ENCODE measurements at regions not wholly inside any gene's neighbourhood (a gene's known extent, or its start where the extent isn't known, plus 50 kb on each side); places are given as distances from the start of the nearest gene placed in this dataset.
"Not testable (repeated sequence)": the region's sequence is repeated elsewhere in the genome, so short reads cannot be mapped to it uniquely, and the experiment has no call there.

GRCh38 chrY:3319988-3320387 is 258.9 kb upstream of the TGIF2LY start:
- dilution Hi-C loops (cut with MboI; ENCODE audit: extremely low pct_ligation_motif_present, low sequenced_read_pairs); POLR2A ChIA-PET: not testable (repeated sequence)
- peak; percentile 61 for FAIRE-seq

GRCh38 chrY:3367535-3367934 is 211.3 kb upstream of the TGIF2LY start:
- H3K27me3 ChIP-seq (ENCODE audit: control insufficient read depth in 2 of 2, insufficient read depth in 2 of 2, low read length in 2 of 2); H3K4me3 ChIP-seq (replicated peaks in 1 of 3; ENCODE audit: insufficient read depth in 1 of 3, low read depth in 1 of 3, low read length in 3 of 3); H3K4me1 ChIP-seq (ENCODE audit: control insufficient read depth, extremely low read depth, insufficient read depth, low read length); H3K36me3 ChIP-seq (ENCODE audit: control insufficient read depth in 2 of 2, extremely low read depth in 1 of 2, insufficient read depth in 2 of 2, low read length in 2 of 2); DNase-seq (ENCODE audit: low read depth, low spot score); H3K9me1 ChIP-seq (replicated peaks; ENCODE audit: control insufficient read depth, extremely low read depth, insufficient read depth, low read length); H2AFZ ChIP-seq (ENCODE audit: low read depth, low read length); H3K4me2 ChIP-seq (ENCODE audit: insufficient read depth, low read length); H3K27ac ChIP-seq (ENCODE audit: insufficient read depth, low read depth, low read length); BruUV-seq (replicated peaks); H3K9me3 ChIP-seq (replicated peaks; ENCODE audit: control insufficient read depth, insufficient read depth, low read length); CTCF ChIA-PET; dilution Hi-C loops (cut with MboI; ENCODE audit: extremely low pct_ligation_motif_present, low sequenced_read_pairs); intact Hi-C loops (cut with micrococcal nuclease); H4K20me1 ChIP-seq (replicated peaks; ENCODE audit: control insufficient read depth, extremely low read depth, insufficient read depth, low read length); POLR2A ChIA-PET; H3K9ac ChIP-seq (replicated peaks; ENCODE audit: extremely low read depth, insufficient read depth, low read length); H3K79me2 ChIP-seq (ENCODE audit: control insufficient read depth, insufficient read depth, low read length): not testable (repeated sequence)
- peak; percentile 55 for FAIRE-seq

More at GRCh38 chrY:3319988-3320387, 258.9 kb upstream of the TGIF2LY start:
- H3K9me3 ChIP-seq (replicated peaks; ENCODE audit: control insufficient read depth, insufficient read depth, low read length); H3K4me2 ChIP-seq (ENCODE audit: insufficient read depth, low read length); H3K27ac ChIP-seq (ENCODE audit: insufficient read depth, low read depth, low read length); H2AFZ ChIP-seq (ENCODE audit: low read depth, low read length); H3K79me2 ChIP-seq (ENCODE audit: control insufficient read depth, insufficient read depth, low read length); H3K4me1 ChIP-seq (ENCODE audit: control insufficient read depth, extremely low read depth, insufficient read depth, low read length); H3K36me3 ChIP-seq (ENCODE audit: control insufficient read depth in 2 of 2, extremely low read depth in 1 of 2, insufficient read depth in 2 of 2, low read length in 2 of 2); H3K9me1 ChIP-seq (replicated peaks; ENCODE audit: control insufficient read depth, extremely low read depth, insufficient read depth, low read length); intact Hi-C loops (cut with micrococcal nuclease); H4K20me1 ChIP-seq (replicated peaks; ENCODE audit: control insufficient read depth, extremely low read depth, insufficient read depth, low read length); CTCF ChIA-PET; H3K4me3 ChIP-seq (replicated peaks in 1 of 3; ENCODE audit: insufficient read depth in 1 of 3, low read depth in 1 of 3, low read length in 3 of 3); H3K27me3 ChIP-seq (ENCODE audit: control insufficient read depth in 2 of 2, insufficient read depth in 2 of 2, low read length in 2 of 2); BruUV-seq (replicated peaks); H3K9ac ChIP-seq (replicated peaks; ENCODE audit: extremely low read depth, insufficient read depth, low read length); DNase-seq (ENCODE audit: low read depth, low spot score): not testable (repeated sequence)

- CTCF ChIA-PET; intact Hi-C loops (cut with micrococcal nuclease); H4K20me1 ChIP-seq (replicated peaks; ENCODE audit: control insufficient read depth, extremely low read depth, insufficient read depth, low read length); H2AFZ ChIP-seq (ENCODE audit: low read depth, low read length); H3K9me1 ChIP-seq (replicated peaks; ENCODE audit: control insufficient read depth, extremely low read depth, insufficient read depth, low read length); H3K79me2 ChIP-seq (ENCODE audit: control insufficient read depth, insufficient read depth, low read length); H3K4me3 ChIP-seq (replicated peaks in 1 of 3; ENCODE audit: insufficient read depth in 1 of 3, low read depth in 1 of 3, low read length in 3 of 3); H3K9ac ChIP-seq (replicated peaks; ENCODE audit: extremely low read depth, insufficient read depth, low read length); H3K27ac ChIP-seq (ENCODE audit: insufficient read depth, low read depth, low read length); H3K4me1 ChIP-seq (ENCODE audit: control insufficient read depth, extremely low read depth, insufficient read depth, low read length); H3K4me2 ChIP-seq (ENCODE audit: insufficient read depth, low read length); dilution Hi-C loops (cut with MboI; ENCODE audit: extremely low pct_ligation_motif_present, low sequenced_read_pairs); H3K36me3 ChIP-seq (ENCODE audit: control insufficient read depth in 2 of 2, extremely low read depth in 1 of 2, insufficient read depth in 2 of 2, low read length in 2 of 2); DNase-seq (ENCODE audit: low read depth, low spot score); BruUV-seq (replicated peaks); FAIRE-seq; POLR2A ChIA-PET; H3K27me3 ChIP-seq (ENCODE audit: control insufficient read depth in 2 of 2, insufficient read depth in 2 of 2, low read length in 2 of 2); H3K9me3 ChIP-seq (replicated peaks; ENCODE audit: control insufficient read depth, insufficient read depth, low read length): not testable (repeated sequence)
Observed at GRCh38 chrY:3368459-3368858, 210.4 kb upstream of the TGIF2LY start.

- POLR2A ChIA-PET; CTCF ChIA-PET; FAIRE-seq; BruUV-seq (replicated peaks); H3K9me1 ChIP-seq (replicated peaks; ENCODE audit: control insufficient read depth, extremely low read depth, insufficient read depth, low read length); H2AFZ ChIP-seq (ENCODE audit: low read depth, low read length); H3K9me3 ChIP-seq (replicated peaks; ENCODE audit: control insufficient read depth, insufficient read depth, low read length); H3K4me3 ChIP-seq (replicated peaks in 1 of 3; ENCODE audit: insufficient read depth in 1 of 3, low read depth in 1 of 3, low read length in 3 of 3); H4K20me1 ChIP-seq (replicated peaks; ENCODE audit: control insufficient read depth, extremely low read depth, insufficient read depth, low read length); dilution Hi-C loops (cut with MboI; ENCODE audit: extremely low pct_ligation_motif_present, low sequenced_read_pairs); H3K36me3 ChIP-seq (ENCODE audit: control insufficient read depth in 2 of 2, extremely low read depth in 1 of 2, insufficient read depth in 2 of 2, low read length in 2 of 2); intact Hi-C loops (cut with micrococcal nuclease); H3K4me2 ChIP-seq (ENCODE audit: insufficient read depth, low read length); H3K4me1 ChIP-seq (ENCODE audit: control insufficient read depth, extremely low read depth, insufficient read depth, low read length); H3K27me3 ChIP-seq (ENCODE audit: control insufficient read depth in 2 of 2, insufficient read depth in 2 of 2, low read length in 2 of 2); H3K79me2 ChIP-seq (ENCODE audit: control insufficient read depth, insufficient read depth, low read length); H3K27ac ChIP-seq (ENCODE audit: insufficient read depth, low read depth, low read length); H3K9ac ChIP-seq (replicated peaks; ENCODE audit: extremely low read depth, insufficient read depth, low read length): not testable (repeated sequence)
- DNase-seq (ENCODE audit: low read depth, low spot score), result peak; percentile 4
Observed at GRCh38 chrY:3391508-3391907, 187.4 kb upstream of the TGIF2LY start.
